Tibial nerve (tissue), 4 donors: ENCODE measurements at regions not wholly inside any gene's neighbourhood (a gene's known extent, or its start where the extent isn't known, plus 50 kb on each side); places are given as distances from the start of the nearest gene placed in this dataset.

Source experiments
- DNase-seq, 2 donors: peaks; one replicate each; pipeline ENCODE4 v3.0.0-alpha.2; 2019; ENCODE audit warnings: low spot score in 2 of 2
- H3K27ac ChIP-seq, 4 donors: fragments of 200-600 bp; sonication (generic) in 3 of 4; one replicate each; pipeline ENCODE4 v1.5.1; 2017 to 2019; ENCODE audit warnings: mild to moderate bottlenecking in 1 of 4
- H3K27me3 ChIP-seq, 2 donors: fragments of 200-600 bp; sonication (generic) in 1 of 2; one replicate each; pipeline versions ENCODE4 v1.5.1 to v1.6.0; 2017 to 2019
- H3K36me3 ChIP-seq, 3 donors: fragments of 200-600 bp; sonication (generic); one replicate each; pipeline ENCODE4 v1.5.1; 2018 to 2019
- H3K4me1 ChIP-seq, 4 donors: fragments of 200-600 bp; sonication (generic) in 3 of 4; one replicate each; pipeline ENCODE4 v1.5.1; 2017 to 2019
- H3K4me3 ChIP-seq, 4 donors: fragments of 200-600 bp; sonication (generic) in 3 of 4; one replicate each; pipeline ENCODE4 v1.5.1; 2017 to 2019; ENCODE audit warnings: mild to moderate bottlenecking in 1 of 4, moderate library complexity in 1 of 4
- H3K9me3 ChIP-seq, 4 donors: fragments of 200-600 bp; sonication (generic) in 3 of 4; one replicate each; pipeline ENCODE4 v1.5.1; 2017 to 2019
- CTCF ChIP-seq, 5 experiments: fragments of 200-600 bp in 3 of 5; fragments of 450-650 bp in 2 of 5; sonication (generic) in 3 of 5; IDR thresholded peaks; one replicate each; pipeline ENCODE4 v1.5.1; 2016 to 2019; ENCODE audit warnings: antibody characterized with exemption in 5 of 5, mild to moderate bottlenecking in 3 of 5, moderate library complexity in 2 of 5
- EP300 ChIP-seq, 2 donors: sonication (generic); formaldehyde crosslinking; IDR thresholded peaks; one replicate each; pipeline ENCODE4 v1.6.1; 2017; ENCODE audit warnings: antibody characterized with exemption in 2 of 2, mild to moderate bottlenecking in 1 of 2
- POLR2A ChIP-seq, 2 donors: fragments of 450-650 bp; IDR thresholded peaks; one replicate each; pipeline ENCODE4 v1.6.1; 2017; ENCODE audit warnings: antibody characterized with exemption in 2 of 2, mild to moderate bottlenecking in 2 of 2, moderate library complexity in 2 of 2
- WGBS, 2 donors: methylation state at CpG; one replicate each; pipeline ENCODE4 v1.1.5; 2018; 5-methylcytosine and 5-hydroxymethylcytosine counted together

- Histone ChIP-seq H3K4me1 (peaks cover 0 to 11% (median 0%) of the 10 kb centered on the region in 4 donors), H3K27ac (no peak overlapping the region), H3K9me3 (no peaks in the 10 kb centered on the region), H3K4me3 (no peak overlapping the region), H3K36me3 (no peaks in the 10 kb centered on the region), H3K27me3 (no peaks in the 10 kb centered on the region)
- WGBS, 2 donors: 53 to 60% methylated on average over 1 of the region's 1 CpG
- TF ChIP-seq POLR2A (IDR thresholded peaks at IDR 0.05) (no peak), CTCF (IDR thresholded peaks at IDR 0.05) (no peak), EP300 (IDR thresholded peaks at IDR 0.05) (no peak)
- no peak for DNase-seq
These were observed 265.0 kb downstream of the CASP12 start for GRCh38 chr11:104633226-104633625.

DNA sequence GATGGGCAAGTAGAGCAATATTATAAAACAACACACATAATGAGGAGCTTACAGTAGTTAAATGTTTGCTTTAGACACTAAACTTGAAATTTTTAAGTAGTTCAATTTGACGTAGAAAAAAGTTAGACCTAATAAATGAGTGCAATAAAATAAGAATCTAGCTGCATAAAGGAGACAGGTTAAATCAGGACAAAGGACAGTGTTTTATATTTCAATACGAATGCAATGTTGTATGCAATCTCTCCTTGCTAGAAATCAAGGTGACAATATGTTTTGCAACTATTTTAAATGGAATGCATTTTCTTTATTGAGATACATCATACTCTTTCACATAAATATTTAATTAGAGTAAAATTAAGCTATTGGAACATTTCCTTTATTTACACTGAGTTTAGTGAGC lies 267.9 kb downstream of the CASP12 start:
- Histone ChIP-seq H3K4me3 (no peak overlapping the region), H3K27ac (no peak overlapping the region), H3K9me3 (no peaks in the 10 kb centered on the region), H3K36me3 (no peaks in the 10 kb centered on the region), H3K27me3 (no peaks in the 10 kb centered on the region), H3K4me1 (peaks cover 0 to 11% (median 0%) of the 10 kb centered on the region in 4 donors)
- WGBS, 2 donors: 91 to 93% methylated on average over 2 of the region's 2 CpGs
- no peak for DNase-seq
- TF ChIP-seq POLR2A (IDR thresholded peaks at IDR 0.05) (no peak), EP300 (IDR thresholded peaks at IDR 0.05) (no peak), CTCF (IDR thresholded peaks at IDR 0.05) (no peak)

DNA sequence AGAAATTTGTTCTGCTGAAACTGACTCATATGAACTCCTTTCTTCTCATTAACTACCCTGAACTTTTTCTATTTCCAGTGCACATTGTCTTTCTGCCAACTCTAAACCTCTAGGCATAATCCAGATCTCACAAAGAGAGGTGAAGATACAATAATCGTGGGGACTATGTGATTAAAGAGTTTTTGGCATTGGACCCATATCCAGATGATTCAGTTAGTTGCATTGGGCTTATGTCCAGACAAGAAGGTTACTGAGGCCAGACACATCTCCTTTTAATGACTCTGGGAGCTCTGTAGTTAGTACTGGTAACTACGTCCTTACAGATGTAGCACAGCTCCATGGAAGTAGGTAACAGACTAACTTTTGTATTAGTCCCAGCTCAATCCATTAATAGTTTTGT lies 273.0 kb downstream of the CASP12 start:
- H3K27ac ChIP-seq: no peak overlapping the region
- WGBS, 2 donors: 36 to 51% methylated on average over 2 of the region's 2 CpGs
- H3K27me3 ChIP-seq: no peaks in the 10 kb centered on the region
- no peaks in the 10 kb centered on the region for H3K4me1 ChIP-seq
- H3K36me3 ChIP-seq: no peaks in the 10 kb centered on the region
- DNase-seq: no peak
- TF ChIP-seq POLR2A (IDR thresholded peaks at IDR 0.05) (no peak), EP300 (IDR thresholded peaks at IDR 0.05) (no peak), CTCF (IDR thresholded peaks at IDR 0.05) (no peak)
- no peak overlapping the region for H3K4me3 ChIP-seq
- no peaks in the 10 kb centered on the region for H3K9me3 ChIP-seq

DNA sequence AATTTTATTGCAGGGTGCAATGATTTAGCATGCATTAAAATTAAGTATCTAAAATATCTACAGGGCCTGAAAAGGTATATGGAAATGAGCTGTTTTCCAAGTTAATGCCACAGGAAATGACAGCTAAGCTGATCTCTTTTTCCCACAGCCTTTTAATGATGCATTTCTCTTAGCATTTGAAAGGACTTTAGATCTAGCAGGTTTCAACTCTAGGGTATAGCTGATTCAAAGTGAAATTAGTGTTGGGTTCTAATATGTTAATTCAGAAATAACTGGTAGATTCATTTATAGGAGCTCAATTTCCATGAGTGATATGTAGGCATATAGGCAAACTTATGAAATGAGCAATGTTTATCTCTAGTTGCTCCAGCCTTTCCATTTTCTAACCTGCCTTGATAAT lies 274.2 kb downstream of the CASP12 start:
- peaks cover 0 to 5% (median 4%) of the 10 kb centered on the region in 4 donors for H3K4me1 ChIP-seq
- no peak overlapping the region for H3K27ac ChIP-seq
- H3K36me3 ChIP-seq: no peaks in the 10 kb centered on the region
- TF ChIP-seq POLR2A (IDR thresholded peaks at IDR 0.05): no peak
- no peak for TF ChIP-seq EP300 (IDR thresholded peaks at IDR 0.05)
- TF ChIP-seq CTCF (IDR thresholded peaks at IDR 0.05): no peak
- H3K27me3 ChIP-seq: no peaks in the 10 kb centered on the region
- DNase-seq: no peak
- H3K9me3 ChIP-seq: no peaks in the 10 kb centered on the region
- H3K4me3 ChIP-seq: no peak overlapping the region

GRCh38 chr11:104623518-104623917 lies 274.7 kb downstream of the CASP12 start:
- 88 to 95% methylated on average over 1 of the region's 1 CpG for WGBS, 2 donors
- DNase-seq: no peak
- Histone ChIP-seq H3K9me3 (no peaks in the 10 kb centered on the region), H3K27me3 (no peaks in the 10 kb centered on the region), H3K27ac (no peak overlapping the region), H3K4me1 (peaks cover 0 to 9% (median 4%) of the 10 kb centered on the region in 4 donors), H3K36me3 (no peaks in the 10 kb centered on the region), H3K4me3 (no peak overlapping the region)
- TF ChIP-seq CTCF (IDR thresholded peaks at IDR 0.05) (no peak), EP300 (IDR thresholded peaks at IDR 0.05) (no peak)
